AG10803 (cell line): ENCODE measurements at regions not wholly inside any gene's neighbourhood (a gene's known extent, or its start where the extent isn't known, plus 50 kb on each side); places are given as distances from the start of the nearest gene placed in this dataset.

Source experiments
- DNase-seq: peaks from one replicate; pipeline ENCODE4 v3.0.0; 2010; ENCODE audit warnings: low read depth
- H3K4me3 ChIP-seq: 2 replicates; pipeline ENCODE4 v1.5.1; 2011; ENCODE audit warnings: mild to moderate bottlenecking, low read length, control low read depth
- TF ChIP-seq, protein P1 (sequence below): conservative IDR thresholded peaks from 2 replicates; pipeline ENCODE4 v1.5.1; 2011; ENCODE audit warnings: mild to moderate bottlenecking, low read length, control low read depth, inconsistent platforms

DNA sequence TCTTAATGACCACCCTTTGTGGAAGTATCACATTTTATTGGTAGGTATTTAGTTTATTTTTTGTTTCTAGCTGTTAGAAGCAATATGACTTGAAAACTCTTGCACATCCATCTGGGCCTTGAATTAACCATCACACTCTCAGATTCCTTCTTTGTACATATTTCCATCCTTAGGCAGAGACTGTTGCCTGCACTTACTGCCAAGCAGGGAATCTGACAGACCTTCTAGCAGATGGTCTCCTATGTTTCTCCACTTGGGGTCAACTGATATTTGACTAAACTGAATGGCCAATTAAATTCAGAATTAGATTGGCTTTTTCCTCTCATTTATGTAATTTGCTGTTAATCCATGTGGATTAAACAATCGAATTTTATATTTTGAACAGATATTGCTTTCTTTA is 324.9 kb upstream of the TGFBR2 start:
- H3K4me3 ChIP-seq, result no peak overlapping the region
- TF ChIP-seq, protein P1, sequence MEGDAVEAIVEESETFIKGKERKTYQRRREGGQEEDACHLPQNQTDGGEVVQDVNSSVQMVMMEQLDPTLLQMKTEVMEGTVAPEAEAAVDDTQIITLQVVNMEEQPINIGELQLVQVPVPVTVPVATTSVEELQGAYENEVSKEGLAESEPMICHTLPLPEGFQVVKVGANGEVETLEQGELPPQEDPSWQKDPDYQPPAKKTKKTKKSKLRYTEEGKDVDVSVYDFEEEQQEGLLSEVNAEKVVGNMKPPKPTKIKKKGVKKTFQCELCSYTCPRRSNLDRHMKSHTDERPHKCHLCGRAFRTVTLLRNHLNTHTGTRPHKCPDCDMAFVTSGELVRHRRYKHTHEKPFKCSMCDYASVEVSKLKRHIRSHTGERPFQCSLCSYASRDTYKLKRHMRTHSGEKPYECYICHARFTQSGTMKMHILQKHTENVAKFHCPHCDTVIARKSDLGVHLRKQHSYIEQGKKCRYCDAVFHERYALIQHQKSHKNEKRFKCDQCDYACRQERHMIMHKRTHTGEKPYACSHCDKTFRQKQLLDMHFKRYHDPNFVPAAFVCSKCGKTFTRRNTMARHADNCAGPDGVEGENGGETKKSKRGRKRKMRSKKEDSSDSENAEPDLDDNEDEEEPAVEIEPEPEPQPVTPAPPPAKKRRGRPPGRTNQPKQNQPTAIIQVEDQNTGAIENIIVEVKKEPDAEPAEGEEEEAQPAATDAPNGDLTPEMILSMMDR, result no peak
- DNase-seq, result no peak

DNA sequence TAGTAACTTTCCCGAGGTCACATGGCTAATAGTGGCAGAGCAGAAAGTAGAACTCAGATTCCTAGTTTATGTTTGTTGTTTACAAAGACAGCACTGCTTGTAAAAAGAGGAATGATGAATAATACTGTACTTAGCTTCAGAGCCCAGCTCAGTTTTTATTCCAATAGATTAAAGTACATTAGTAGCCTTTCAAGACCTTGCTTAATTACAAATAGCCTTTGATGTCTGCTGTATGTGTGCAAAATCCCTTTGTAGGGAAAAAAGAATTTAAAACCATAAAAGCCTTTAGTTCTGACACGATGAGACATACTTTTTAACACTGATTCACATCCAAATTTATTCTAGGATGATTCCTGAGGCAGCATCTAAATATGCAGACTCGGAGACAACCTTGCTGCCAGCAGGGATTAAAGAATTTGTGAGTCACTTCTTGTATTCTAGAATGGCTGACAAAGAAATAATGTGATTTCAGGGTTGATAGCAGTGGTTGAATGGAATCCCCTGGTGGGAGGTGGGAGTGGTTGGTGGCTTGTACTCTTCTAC is 324.2 kb upstream of the TGFBR2 start:
- DNase-seq, result peak; percentile 94
- H3K4me3 ChIP-seq, result no peak overlapping the region
- TF ChIP-seq, protein P1, result peak; percentile 12; the same call in 1 of the 2 replicates

DNA sequence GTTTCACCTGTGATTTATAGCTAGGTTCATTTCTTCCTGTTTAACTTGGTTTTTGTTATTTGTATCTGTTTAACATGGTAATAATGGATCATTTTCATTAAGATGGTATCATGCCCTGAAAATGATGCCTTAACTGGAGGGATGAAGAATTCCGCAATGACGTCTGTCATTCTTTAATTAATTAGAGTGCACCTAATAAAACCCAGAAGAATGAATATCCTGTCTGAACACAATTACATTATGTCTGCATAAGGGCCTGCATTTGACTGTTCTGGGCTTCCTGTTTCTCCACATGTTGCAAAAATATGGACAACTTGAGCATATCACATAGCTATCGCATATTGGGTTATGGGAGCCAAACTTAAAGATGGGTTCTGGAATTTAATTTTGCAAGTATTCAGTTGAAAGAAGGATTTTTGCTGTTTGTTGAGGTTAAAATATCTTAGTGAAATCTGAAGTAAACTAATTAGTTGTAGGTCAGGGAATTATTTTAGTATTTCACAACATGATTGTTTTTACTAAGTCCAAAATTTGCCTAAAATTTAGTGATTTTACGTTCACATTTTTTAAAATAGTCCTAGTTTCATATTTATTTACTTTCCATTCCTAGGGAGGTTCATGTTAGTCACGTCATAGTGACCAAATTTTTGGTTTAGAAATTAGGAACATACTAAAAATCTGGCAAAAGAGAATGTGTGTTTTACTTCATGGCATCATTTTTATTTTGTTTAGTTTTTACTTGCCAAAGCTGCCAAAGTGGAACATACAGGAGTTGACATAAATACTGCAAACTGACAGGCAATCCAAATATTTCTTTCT is 321.0 kb upstream of the TGFBR2 start:
- H3K4me3 ChIP-seq, result no peak overlapping the region
- peak; percentile 92 for DNase-seq
- TF ChIP-seq, protein P1, result no peak

DNA sequence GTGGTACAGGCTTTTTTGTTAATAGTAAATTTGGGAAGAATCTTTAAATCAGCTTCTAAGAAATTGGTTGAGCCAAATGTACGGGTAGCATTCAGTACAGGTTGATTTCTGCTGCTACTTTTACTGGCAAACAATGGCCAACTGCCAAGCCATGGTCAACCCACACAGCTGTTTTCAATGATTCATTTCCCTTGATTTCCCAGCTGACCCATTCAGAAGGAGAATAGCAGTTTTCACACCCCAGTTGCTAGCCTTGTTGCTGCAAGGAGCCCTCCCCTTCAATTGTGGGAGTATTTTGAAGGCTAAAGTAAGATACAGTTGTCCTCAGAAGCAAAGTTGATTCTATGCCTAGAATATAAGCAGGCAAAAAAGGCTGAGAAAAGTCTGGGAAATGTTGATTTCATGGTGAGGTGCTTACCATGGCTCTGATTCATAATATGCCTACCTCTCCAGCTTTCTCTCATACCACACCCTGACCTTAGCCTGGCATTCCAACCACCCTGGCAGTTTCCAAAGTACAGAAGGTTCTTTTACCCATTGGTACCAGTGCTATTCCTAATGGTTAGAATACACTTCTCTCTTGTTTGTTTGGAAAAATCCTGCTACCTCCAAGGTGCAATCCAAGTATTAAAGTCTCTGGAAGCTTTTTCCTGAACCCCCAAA is 320.3 kb upstream of the TGFBR2 start:
- TF ChIP-seq, protein P1, result no peak
- peak; percentile 98 for DNase-seq

DNA sequence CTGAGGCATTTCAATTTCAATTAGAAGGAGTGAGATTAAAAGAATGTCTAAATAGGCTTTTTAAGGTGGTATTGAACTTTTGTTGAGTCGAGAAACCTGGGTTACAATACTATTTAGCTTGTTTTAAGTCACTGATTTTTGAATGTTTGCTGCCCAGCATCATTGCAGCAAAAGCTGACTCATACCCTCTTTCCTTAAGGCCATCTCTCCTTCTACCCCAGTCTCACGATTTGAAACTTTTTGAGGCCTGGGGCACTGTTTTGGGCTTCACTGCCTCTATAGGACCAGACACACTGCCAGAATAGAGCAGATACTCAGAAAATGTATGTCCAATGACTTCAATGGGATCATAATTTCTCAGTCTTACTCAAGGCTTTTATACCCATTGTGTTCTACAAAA is 319.6 kb upstream of the TGFBR2 start:
- TF ChIP-seq, protein P1, result no peak
- H3K4me3 ChIP-seq, result no peak overlapping the region

More for the DNA sequence above, 320.3 kb upstream of the TGFBR2 start:
- H3K4me3 ChIP-seq, result no peak overlapping the region

DNA sequence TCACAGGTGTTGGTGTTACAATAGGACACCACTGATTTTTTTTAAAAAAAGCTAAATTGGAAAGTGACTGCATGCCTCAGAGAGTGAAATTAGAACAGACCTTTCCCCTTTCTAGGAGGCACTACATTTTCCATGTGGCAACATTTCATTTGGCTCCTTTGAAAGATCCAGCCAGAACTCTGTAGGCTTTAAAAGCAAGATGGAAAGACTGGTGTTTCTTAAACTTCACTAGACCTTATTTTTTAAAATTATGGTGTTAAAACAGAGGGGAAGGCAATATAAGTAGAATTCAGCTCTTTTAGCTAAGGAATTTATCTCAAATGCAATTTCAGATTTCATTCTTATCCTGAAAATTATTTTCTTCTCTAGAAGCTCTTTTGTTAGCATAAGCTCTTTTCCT is 317.6 kb upstream of the TGFBR2 start:
- H3K4me3 ChIP-seq, result no peak overlapping the region
- TF ChIP-seq, protein P1, result no peak
- no peak for DNase-seq

More for the DNA sequence above, 319.6 kb upstream of the TGFBR2 start:
- DNase-seq, result peak; percentile 31

DNA sequence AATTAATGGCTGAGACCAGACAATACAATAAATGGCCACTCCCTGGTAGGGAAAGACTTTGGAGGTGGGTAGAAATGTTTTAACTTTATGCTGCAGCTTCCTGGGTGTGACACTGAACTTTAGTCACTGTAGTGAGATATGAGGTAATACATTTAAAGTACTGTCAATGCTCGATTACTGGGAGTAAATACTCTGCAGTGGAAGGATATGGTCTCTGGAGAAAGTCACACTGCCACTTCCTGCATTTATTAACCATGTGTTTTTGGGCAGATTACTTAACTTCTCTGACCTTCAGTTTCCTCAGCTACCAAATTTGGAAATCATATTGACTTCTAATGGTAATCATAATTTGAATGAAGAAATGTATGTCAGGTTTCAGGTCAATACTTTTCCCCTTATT is 317.1 kb upstream of the TGFBR2 start:
- DNase-seq, result peak; percentile 7
- H3K4me3 ChIP-seq, result no peak overlapping the region
- TF ChIP-seq, protein P1, result no peak
